Cerebellar nuclear complex (tissue), 1 donor: ENCODE measurements at regions not wholly inside any gene's neighbourhood (a gene's known extent, or its start where the extent isn't known, plus 50 kb on each side); places are given as distances from the start of the nearest gene placed in this dataset.
"Not testable (repeated sequence)": the region's sequence is repeated elsewhere in the genome, so short reads cannot be mapped to it uniquely, and the experiment has no call there.

Experiments
- DNase-seq, 2 experiments: peaks; one replicate each; lab custom pipeline; 2025; lab: John Stamatoyannopoulos, UW

DNA sequence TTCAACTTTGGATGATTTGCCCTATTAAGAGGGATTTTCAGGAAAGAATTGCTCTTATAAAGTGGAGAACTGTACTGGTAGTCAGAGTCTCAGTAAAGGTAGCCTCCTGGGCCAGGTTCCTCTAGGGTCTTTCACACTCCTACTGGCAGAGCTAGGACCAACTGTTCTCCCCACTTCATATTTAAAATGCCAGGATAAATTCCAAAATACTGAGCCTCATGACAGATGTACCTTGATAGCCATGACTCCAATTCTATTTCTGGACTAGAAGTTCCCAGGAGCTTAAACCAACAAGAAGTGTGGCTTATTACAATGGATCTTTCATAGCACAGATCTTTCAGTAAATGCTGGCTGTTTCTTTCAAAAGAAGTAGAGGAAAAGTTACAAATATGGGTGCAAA is 126.5 kb downstream of the C12orf75 start:
- DNase-seq = no peak

DNA sequence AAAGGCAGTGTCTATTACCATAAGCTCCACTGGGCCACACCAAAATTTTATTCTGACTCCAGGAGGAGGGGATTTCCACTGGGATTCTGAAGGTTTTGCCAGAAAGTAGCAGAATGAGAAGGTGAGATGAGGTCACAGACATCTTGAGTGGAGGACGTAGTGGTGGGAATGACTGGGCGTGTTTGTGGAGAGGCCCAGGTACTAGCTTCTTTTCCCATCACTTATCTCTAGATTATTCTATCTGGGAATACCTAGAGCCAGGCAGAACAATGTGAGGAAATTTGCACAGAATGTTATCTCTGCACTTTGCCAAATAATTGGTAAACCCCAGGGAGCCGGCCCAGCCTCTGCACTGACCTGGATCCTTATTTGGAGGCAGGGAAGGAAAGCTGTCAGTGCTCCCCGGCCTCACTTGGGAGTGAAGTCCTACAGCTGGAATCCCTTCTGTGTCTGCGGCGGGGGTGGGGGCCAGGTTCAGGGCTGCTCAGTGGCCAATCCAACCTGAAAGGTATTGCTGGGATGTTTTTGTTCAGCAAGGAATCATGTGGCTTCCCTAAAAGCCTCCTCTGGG is 129.4 kb downstream of the C12orf75 start:
- DNase-seq = no peak

DNA sequence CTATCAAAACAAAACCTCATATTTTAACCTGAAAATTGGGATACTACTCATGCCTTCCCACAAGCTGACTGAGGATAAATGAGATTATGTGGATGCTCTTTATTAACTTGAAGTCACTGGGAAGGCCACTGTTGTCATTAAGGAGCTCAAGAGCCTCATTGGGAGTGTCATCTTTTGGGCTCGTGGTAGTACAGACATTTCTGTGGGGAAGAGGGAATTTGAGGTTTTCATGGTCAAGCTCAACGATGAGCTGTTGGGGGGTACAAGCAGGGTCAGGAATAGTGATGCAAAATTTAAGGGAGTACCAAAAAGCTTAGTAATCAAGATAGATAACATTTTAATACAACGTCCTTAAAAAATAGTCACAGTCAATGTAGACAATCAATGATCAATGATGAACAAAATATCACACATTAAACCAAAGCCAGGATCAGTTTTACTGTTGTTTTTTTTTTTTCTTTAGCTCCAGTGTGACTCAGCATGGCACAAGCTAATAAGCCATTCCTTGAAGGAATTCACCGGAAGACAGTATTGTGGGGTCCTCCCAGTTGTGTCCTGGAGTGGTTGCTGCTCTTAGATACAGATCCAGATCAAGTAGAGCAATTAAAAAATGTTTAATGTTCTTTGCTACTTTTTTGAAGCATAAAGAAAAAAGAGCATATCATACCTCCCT is 130.9 kb downstream of the C12orf75 start:
- DNase-seq = no peak

- no peak for DNase-seq
Observed at GRCh38 chr12:105461944-105462762, 131.7 kb downstream of the C12orf75 start.

- no peak for DNase-seq
Observed at GRCh38 chr12:105462831-105463230, 132.3 kb downstream of the C12orf75 start.

DNA sequence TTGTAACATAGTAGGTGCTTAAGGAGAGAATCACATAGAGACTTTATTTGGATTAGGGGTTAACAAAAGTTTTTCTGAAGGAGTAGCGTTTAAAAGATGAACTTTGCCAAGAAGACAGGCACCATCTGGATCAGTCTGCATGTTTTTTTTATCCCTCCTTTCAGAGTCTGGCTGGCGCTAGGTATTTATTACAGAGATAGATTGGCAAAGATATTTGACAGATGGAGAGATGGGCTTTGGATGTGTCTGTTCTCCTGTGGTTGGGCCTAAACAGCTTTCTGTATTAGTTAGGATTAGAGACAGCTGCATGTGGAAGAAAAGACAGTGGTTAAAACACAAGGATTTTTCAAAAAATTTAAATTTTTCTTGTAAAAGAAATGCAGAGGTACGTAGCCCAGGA is 133.9 kb downstream of the C12orf75 start:
- DNase-seq = no peak

GRCh38 chr12:105466231-105466900 is 135.9 kb downstream of the C12orf75 start:
- no peak for DNase-seq

DNA sequence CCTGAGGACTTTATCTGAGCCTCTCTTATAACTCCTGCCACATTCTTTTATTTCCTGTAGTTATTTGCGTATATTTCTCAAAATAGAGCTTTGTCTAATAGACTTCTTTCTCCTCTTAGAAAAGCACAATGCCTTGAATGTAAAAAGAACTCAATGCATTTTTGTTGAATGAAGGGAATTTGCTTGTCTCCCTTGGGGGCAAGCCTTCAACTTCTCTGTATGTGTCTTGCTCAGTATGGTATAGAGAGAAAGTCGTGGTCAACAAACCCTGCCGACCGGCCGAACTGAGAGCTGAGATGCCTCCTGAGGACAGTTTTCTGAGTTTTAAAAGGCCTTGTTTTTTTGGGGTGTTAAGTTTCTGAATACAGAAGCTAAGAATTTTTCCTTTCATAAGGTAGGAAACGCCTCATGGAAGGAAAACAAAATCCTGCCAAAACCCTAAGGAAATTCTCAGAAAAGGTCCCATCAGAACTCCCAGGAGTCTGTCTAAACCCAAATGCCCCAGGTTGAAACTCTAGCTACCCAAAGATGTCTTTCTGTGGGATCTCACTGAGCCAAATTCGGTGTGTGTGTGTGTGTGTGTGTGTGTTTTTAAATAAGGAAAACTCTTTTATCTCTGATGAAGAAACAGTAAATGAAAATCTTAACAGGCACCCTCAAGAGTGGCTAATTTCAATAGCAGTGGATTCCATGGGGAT is 136.6 kb downstream of the C12orf75 start:
- no peak for DNase-seq

DNA sequence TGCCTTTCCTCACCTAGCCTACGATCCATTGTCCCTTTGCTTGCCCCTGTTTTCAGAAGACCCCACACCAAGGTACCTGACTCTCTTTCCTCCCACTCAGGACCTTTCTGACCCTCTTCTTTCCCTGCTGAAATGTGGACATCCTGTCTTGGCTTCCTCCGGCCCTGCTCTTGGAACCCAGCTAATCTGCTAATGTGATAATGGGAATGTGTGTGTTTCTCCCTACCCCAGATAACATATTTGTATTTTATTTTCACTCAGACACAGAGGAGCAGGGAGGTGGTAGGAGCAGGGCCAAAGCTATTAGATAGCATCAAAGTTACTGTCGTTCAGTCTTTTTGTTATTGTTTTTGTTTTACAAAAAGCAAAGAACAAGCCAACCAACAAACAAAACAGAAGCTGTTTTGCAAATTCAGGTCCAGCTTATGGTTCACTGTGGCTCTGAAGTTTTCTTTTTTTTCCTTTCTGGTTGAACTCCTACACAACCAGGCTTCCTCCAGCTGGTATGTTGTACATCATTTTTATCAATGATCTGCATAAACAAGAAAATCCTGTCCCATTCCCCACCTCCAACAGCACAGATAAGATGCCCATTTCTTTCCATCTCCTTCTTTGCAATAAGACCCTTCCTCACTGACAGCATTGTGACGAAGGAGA is 137.3 kb downstream of the C12orf75 start:
- DNase-seq = no peak

DNA sequence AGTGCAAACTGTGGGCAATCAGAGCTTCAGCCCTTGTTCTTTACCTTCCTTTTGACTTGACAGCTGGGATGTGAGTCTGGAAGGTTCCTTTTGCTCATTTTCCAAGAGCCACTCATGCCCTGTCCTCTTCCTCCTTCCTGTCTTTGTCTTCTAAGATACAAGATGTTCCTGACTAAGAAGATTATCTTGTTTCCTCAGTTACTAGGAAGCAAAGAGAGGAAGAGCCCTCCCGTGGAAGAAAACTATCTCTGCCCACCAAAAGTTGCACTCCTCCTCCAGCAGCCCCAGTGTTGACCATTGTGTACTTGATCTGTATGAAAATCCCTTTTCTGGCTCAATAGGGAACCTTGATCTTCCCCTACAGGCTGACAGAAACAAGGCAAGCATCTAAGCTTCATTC is 138.0 kb downstream of the C12orf75 start:
- no peak for DNase-seq

DNA sequence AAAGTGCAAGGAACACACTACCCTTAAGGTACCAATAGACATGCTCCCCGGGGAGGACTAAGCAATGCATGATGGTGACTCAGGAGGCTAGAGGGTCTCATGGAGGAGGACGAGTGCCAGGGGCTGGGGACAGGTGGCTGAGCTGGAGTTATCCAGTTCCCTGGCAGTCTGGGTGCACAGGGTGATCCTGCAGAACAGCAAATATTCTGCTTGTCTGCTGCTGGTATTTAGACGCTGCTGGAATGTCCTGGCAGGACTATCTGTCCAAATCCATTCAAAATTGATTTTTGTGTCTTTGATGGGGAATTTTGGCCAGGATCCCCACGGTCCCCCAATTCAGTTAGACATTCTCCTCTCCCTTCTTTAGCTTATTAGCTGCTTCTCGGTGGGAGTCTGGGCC is 138.7 kb downstream of the C12orf75 start:
- DNase-seq = no peak

GRCh38 chr12:105469701-105470100 is 139.2 kb downstream of the C12orf75 start:
- DNase-seq = no peak

DNA sequence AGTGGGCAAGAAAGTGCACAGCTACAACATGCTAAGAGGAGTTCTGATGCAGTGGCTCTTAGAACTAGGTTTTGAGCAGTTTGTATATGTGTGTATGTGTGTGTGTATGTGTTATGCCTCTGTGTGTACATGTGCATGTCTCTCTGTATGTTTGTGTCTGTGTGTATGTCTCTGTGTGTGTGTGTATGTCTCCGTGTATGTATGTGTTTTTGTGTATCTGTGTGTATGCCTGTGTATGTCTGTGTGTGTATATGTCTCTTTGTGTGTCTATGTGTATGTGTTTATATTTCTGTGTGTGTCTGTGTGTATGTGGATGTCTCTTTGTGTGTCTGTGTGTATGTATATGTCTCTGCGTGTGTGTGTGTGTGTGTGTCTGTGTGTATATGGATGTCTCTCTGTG is 139.6 kb downstream of the C12orf75 start:
- DNase-seq = no peak

DNA sequence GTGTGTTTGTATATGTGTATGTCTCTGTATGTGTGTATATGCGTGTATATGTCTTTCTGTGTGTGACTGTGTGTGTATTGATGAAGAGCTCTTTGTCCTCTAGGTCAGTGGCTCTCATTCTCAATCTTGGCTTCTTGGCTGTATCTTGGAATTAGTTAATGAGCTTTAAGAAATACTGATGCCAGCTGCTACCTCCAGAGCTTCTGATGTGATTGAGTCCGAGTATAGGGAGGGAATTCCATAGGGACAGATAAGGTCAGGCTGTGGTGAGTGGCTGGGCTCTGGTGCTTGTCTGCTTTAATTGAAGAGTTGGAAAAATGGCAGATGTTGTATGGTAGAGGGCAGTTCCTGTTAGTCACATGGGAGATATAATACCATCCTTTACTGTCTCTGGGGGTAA is 140.1 kb downstream of the C12orf75 start:
- DNase-seq = no peak

DNA sequence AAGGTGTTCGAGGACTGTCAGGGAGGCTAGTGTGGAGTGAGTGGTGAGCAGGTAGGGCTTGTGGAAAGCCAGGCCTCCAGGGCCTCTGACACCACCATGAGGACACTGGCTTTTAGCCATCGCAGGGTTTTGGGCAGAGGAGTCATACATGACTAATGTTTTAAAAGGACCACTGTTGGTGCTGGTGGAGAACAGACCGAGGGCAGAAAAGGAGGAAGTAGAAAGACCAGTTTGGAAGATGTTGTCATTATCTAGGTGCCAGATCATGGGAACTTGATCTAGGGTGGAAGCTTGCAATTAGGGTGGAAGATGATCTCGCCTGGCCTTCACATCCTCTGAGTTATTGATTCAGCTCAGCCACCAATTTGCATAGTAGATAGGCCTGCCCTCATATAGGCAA is 144.2 kb downstream of the C12orf75 start:
- DNase-seq = no peak

GRCh38 chr12:105476616-105477015 is 146.1 kb downstream of the C12orf75 start:
- no peak for DNase-seq

DNA sequence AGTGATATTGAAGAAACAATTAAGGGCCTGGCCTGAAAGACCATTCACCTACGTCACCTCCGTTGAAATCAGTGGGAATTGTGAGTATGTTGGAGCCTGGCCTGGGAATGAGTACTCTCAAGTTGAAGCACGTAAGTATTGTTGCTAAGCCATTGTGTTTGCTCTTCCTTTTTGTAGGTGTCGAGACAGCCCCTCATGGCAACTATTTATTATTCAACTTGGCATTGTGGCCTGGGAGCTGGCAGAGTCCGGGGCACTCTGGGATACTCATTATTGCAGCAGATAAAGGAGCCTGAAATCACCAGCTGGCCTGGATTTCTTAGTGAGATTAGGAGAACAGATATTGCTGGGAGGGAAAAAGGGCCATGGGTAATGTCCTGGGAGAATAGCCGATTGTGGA is 147.4 kb downstream of the C12orf75 start:
- no peak for DNase-seq

GRCh38 chr12:105478788-105479187 is 148.3 kb downstream of the C12orf75 start:
- DNase-seq = not testable (repeated sequence)

DNA sequence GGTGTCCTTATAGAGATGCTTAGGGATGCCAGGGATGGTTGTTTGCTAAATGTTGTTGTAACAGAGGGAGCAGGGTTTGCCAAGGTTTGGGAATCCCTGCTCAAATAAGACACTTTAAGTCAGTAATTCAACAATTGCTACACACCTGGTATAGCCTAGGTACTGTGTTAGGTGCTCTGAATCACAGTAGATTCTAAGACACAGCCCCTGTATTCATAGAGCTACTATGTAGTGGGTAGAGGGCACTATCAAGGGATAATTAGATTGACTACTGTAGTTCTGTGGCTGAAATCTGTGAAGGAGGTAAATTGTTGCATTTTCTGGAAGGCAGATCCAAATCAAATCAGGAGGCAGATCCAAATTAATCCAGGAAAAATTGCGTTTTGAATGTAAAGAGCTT is 149.2 kb downstream of the C12orf75 start:
- DNase-seq = no peak

GRCh38 chr12:105480162-105480561 is 149.7 kb downstream of the C12orf75 start:
- DNase-seq = no peak
